Psoas muscle (tissue), 7 donors: ENCODE measurements at regions not wholly inside any gene's neighbourhood (a gene's known extent, or its start where the extent isn't known, plus 50 kb on each side); places are given as distances from the start of the nearest gene placed in this dataset.
"Not testable (repeated sequence)": the region's sequence is repeated elsewhere in the genome, so short reads cannot be mapped to it uniquely, and the experiment has no call there.

ENCODE experiments used
- ATAC-seq, 4 donors: fragments of 200-7000 bp; cut with Tn5 transposase; one replicate each; pipeline ENCODE4 v1.9.1; 2020; ENCODE audit warnings: moderate library complexity in 3 of 4, mild to moderate bottlenecking in 2 of 4
- DNase-seq, 2 donors: peaks; one replicate each; pipeline ENCODE4 v3.0.0-alpha.2; 2020
- H3K27ac ChIP-seq: fragments of 200-600 bp; one replicate; pipeline ENCODE4 v1.8.0; 2022
- H3K27me3 ChIP-seq, 3 donors: fragments of 200-600 bp in 1 of 3; one replicate each; pipeline versions ENCODE4 v1.6.1 to v1.8.0; 2013 to 2022; ENCODE audit warnings: low read length in 2 of 3, mild to moderate bottlenecking in 2 of 3, moderate library complexity in 1 of 3; ENCODE audit not compliant: insufficient read depth in 3 of 3
- H3K36me3 ChIP-seq, 2 donors: fragments of 200-600 bp in 1 of 2; one replicate each; pipeline versions ENCODE4 v1.6.1 to v1.8.0; 2013 to 2022; ENCODE audit warnings: low read depth in 1 of 2, mild to moderate bottlenecking in 1 of 2, moderate library complexity in 1 of 2; ENCODE audit not compliant: insufficient read depth in 1 of 2
- H3K4me1 ChIP-seq: fragments of 200-600 bp; one replicate; pipeline ENCODE4 v1.8.0; 2022
- H3K4me3 ChIP-seq: fragments of 200-600 bp; one replicate; pipeline ENCODE4 v1.8.0; 2022; ENCODE audit warnings: mild to moderate bottlenecking
- H3K9me3 ChIP-seq: fragments of 200-600 bp; one replicate; pipeline ENCODE4 v1.8.0; 2022
- CTCF ChIP-seq: fragments of 200-600 bp; IDR thresholded peaks from one replicate; pipeline ENCODE4 v1.8.0; 2022; ENCODE audit warnings: antibody characterized with exemption
- WGBS, 3 donors: extraction: QIAGEN DNeasy Blood & Tissue Kit; methylation state at CpG; one replicate each; pipeline versions ENCODE4 v1.1.6 to v1.1.7; 2013; 5-methylcytosine and 5-hydroxymethylcytosine counted together
- intact Hi-C, 2 donors: fragments of 100-400 bp; cut with DNase I; formaldehyde crosslinking; loops; one replicate each; pipeline versions ENCODE4 v1.11.0 to v1.14.2; 2022
- donor health status: healthy with polysubstance abuse.
- donor health status: DM: no; HTN: no; CAD: no; lungs with moderate emphysema.
- donor health status: Bipolar disorder and iron deficiency.
- donor health status: healthy.
- donor health status: DM: yes; HTN: yes; CAD: no.
- donor health status: DM: no; HTN: no; CAD: no.
- donor health status: DM: yes; HTN: yes; CAD: no.

GRCh38 chr3:153528473-153528872, 366.4 kb downstream of the RAP2B start:
- Histone ChIP-seq H3K4me3 (no peak overlapping the region), H3K27ac (no peak overlapping the region), H3K4me1 (no peaks in the 10 kb centered on the region), H3K27me3 (no peaks in the 10 kb centered on the region), H3K9me3 (no peaks in the 10 kb centered on the region), H3K36me3 (no peaks in the 10 kb centered on the region)
- TF ChIP-seq CTCF, result no peak
- DNase-seq, result no peak
- intact Hi-C loops, result loop anchor here in 1 of 2 donors (10.0 kb wide), 1 partner anchor 416 kb away; no protein-coding TSS in a partner anchor
- no peak for ATAC-seq

GRCh38 chr3:153539263-153539662, 377.2 kb downstream of the RAP2B start:
- H3K36me3 ChIP-seq, result no peaks in the 10 kb centered on the region
- WGBS, 3 donors, result 58 to 64% (median 64%) methylated on average over 1 of the region's 1 CpG
- H3K4me3 ChIP-seq, result no peak overlapping the region
- ATAC-seq, result no peak
- DNase-seq, result no peak
- H3K9me3 ChIP-seq, result peaks cover 13% of the 10 kb centered on the region
- no peak overlapping the region for H3K27ac ChIP-seq
- no peaks in the 10 kb centered on the region for H3K4me1 ChIP-seq
- intact Hi-C loops, result no loop called here
- no peak for TF ChIP-seq CTCF
- H3K27me3 ChIP-seq, result no peaks in the 10 kb centered on the region

GRCh38 chr3:153545471-153545870, 383.4 kb downstream of the RAP2B start:
- Histone ChIP-seq H3K9me3 (peaks cover 5% of the 10 kb centered on the region), H3K27me3 (no peaks in the 10 kb centered on the region), H3K27ac (no peak overlapping the region), H3K4me3 (no peak overlapping the region), H3K36me3 (no peaks in the 10 kb centered on the region), H3K4me1 (no peaks in the 10 kb centered on the region)
- 46 to 52% (median 48%) methylated on average over 3 of the region's 3 CpGs for WGBS, 3 donors
- ATAC-seq (no peak), DNase-seq (no peak)
- intact Hi-C loops, result no loop called here
- no peak for TF ChIP-seq CTCF

- no peak for TF ChIP-seq CTCF
- Histone ChIP-seq H3K9me3 (peaks cover 3% of the 10 kb centered on the region), H3K4me3 (no peak overlapping the region), H3K4me1 (no peaks in the 10 kb centered on the region), H3K36me3 (no peaks in the 10 kb centered on the region), H3K27me3 (no peaks in the 10 kb centered on the region), H3K27ac (no peak overlapping the region)
- intact Hi-C loops, result no loop called here
- DNase-seq (no peak), ATAC-seq (no peak)
- 93 to 95% (median 93%) methylated on average over 1 of the region's 1 CpG for WGBS, 3 donors
Measured at GRCh38 chr3:153547970-153548369, 385.9 kb downstream of the RAP2B start.

GRCh38 chr3:153549686-153550085, 387.7 kb downstream of the RAP2B start:
- DNase-seq, H3K4me3 ChIP-seq, H3K27ac ChIP-seq, H3K27me3 ChIP-seq, H3K4me1 ChIP-seq, H3K9me3 ChIP-seq, intact Hi-C loops, ATAC-seq, H3K36me3 ChIP-seq: not testable (repeated sequence)
